SK-N-SH treated with all-trans-retinoic acid at 6 μM for 48 hours (cell line): ENCODE measurements at regions not wholly inside any gene's neighbourhood (a gene's known extent, or its start where the extent isn't known, plus 50 kb on each side); places are given as distances from the start of the nearest gene placed in this dataset.

Experiments
- ATAC-seq: fragments of 200-7000 bp; cut with Tn5 transposase; 3 replicates; pipeline ENCODE4 v1.9.1; 2020; ENCODE audit warnings: mild to moderate bottlenecking, moderate library complexity
- ARNTL ChIP-seq: fragments of 450-650 bp; formaldehyde crosslinking; IDR thresholded peaks from 2 replicates; pipeline ENCODE4 v1.5.0; 2020; ENCODE audit warnings: low read depth, mild to moderate bottlenecking, moderate library complexity, borderline replicate concordance
- BACH2 ChIP-seq: fragments of 250-450 bp; sonication (Bioruptor Pico); IDR thresholded peaks from 2 replicates; pipeline ENCODE4 v1.9.0; 2021; ENCODE audit warnings: mild to moderate bottlenecking, borderline replicate concordance
- CSDC2 ChIP-seq: fragments of 250-450 bp; sonication (Bioruptor Pico); IDR thresholded peaks from 2 replicates; pipeline ENCODE4 v1.5.0; 2020; ENCODE audit warnings: mild to moderate bottlenecking, moderate library complexity
- ESRRG ChIP-seq: fragments of 250-450 bp; sonication (Bioruptor Pico); IDR thresholded peaks from 2 replicates; pipeline ENCODE4 v1.6.1; 2021; ENCODE audit warnings: mild to moderate bottlenecking
- GLIS3 ChIP-seq: fragments of 250-450 bp; sonication (Bioruptor Pico); IDR thresholded peaks from 2 replicates; pipeline ENCODE4 v1.5.0; 2020; ENCODE audit warnings: mild to moderate bottlenecking, moderate library complexity
- ISL1 ChIP-seq: fragments of 250-450 bp; sonication (Bioruptor Pico); IDR thresholded peaks from 2 replicates; pipeline ENCODE4 v2.1.2; 2022; ENCODE audit warnings: mild to moderate bottlenecking, moderate library complexity
- OSR1 ChIP-seq: fragments of 250-450 bp; sonication (Bioruptor Pico); IDR thresholded peaks from 2 replicates; pipeline ENCODE4 v1.8.0; 2022; ENCODE audit warnings: moderate library complexity, mild to moderate bottlenecking, inconsistent platforms
- PPARA ChIP-seq: fragments of 250-450 bp; sonication (Bioruptor Pico); IDR thresholded peaks from 2 replicates; pipeline ENCODE4 v1.5.0; 2020; ENCODE audit warnings: mild to moderate bottlenecking, borderline replicate concordance
- RARB ChIP-seq: fragments of 250-450 bp; sonication (Bioruptor Pico); IDR thresholded peaks from 2 replicates; pipeline ENCODE4 v1.8.0; 2021; ENCODE audit warnings: mild to moderate bottlenecking, moderate library complexity
- SNAI2 ChIP-seq: fragments of 250-450 bp; sonication (Bioruptor Pico); IDR thresholded peaks from 2 replicates; pipeline ENCODE4 v1.5.0; 2020; ENCODE audit warnings: mild to moderate bottlenecking, moderate library complexity
- TCF4 ChIP-seq: fragments of 250-450 bp; sonication (Bioruptor Pico); IDR thresholded peaks from 2 replicates; pipeline ENCODE4 v1.8.0; 2021; ENCODE audit warnings: mild to moderate bottlenecking, moderate library complexity, borderline replicate concordance
- TOX ChIP-seq: fragments of 250-450 bp; sonication (Bioruptor Pico); IDR thresholded peaks from 2 replicates; pipeline ENCODE4 v1.8.0; 2021; ENCODE audit warnings: mild to moderate bottlenecking, moderate library complexity, borderline replicate concordance
- ZC3H10 ChIP-seq: fragments of 250-450 bp; sonication (Bioruptor Pico); IDR thresholded peaks from 2 replicates; pipeline ENCODE4 v1.5.1; 2021; ENCODE audit warnings: mild to moderate bottlenecking, moderate library complexity
- ZFP3 ChIP-seq: fragments of 250-450 bp; sonication (Bioruptor Pico); IDR thresholded peaks from 2 replicates; pipeline ENCODE4 v1.5.0; 2020; ENCODE audit warnings: mild to moderate bottlenecking, moderate library complexity
- ZFP30 ChIP-seq: fragments of 450-650 bp; formaldehyde crosslinking; IDR thresholded peaks from 2 replicates; pipeline ENCODE4 v1.5.0; 2022; ENCODE audit warnings: mild to moderate bottlenecking, moderate library complexity
- ZNF565 ChIP-seq: fragments of 450-650 bp; formaldehyde crosslinking; conservative IDR thresholded peaks from 2 replicates; pipeline ENCODE4 v1.5.0; 2020; ENCODE audit warnings: low read depth, mild to moderate bottlenecking, moderate library complexity
- ZNF70 ChIP-seq: fragments of 450-650 bp; formaldehyde crosslinking; IDR thresholded peaks from 2 replicates; pipeline ENCODE4 v1.5.0; 2020; ENCODE audit warnings: mild to moderate bottlenecking, moderate library complexity
- ZNF8 ChIP-seq: fragments of 450-650 bp; formaldehyde crosslinking; IDR thresholded peaks from 2 replicates; pipeline ENCODE4 v1.5.0; 2020; ENCODE audit warnings: mild to moderate bottlenecking, moderate library complexity
- TF ChIP-seq, protein P1 (sequence below): fragments of 250-450 bp; sonication (Bioruptor Pico); IDR thresholded peaks from 2 replicates; pipeline ENCODE4 v1.8.0; 2021; ENCODE audit warnings: low read depth, mild to moderate bottlenecking, moderate library complexity, borderline replicate concordance
- TF ChIP-seq, protein P2 (sequence below): fragments of 250-450 bp; sonication (Bioruptor Pico); IDR thresholded peaks from 2 replicates; pipeline ENCODE4 v1.5.0; 2020; ENCODE audit warnings: mild to moderate bottlenecking, moderate library complexity
- TF ChIP-seq, protein P3 (sequence below): fragments of 250-450 bp; sonication (Bioruptor Pico); IDR thresholded peaks from 2 replicates; pipeline ENCODE4 v1.5.1; 2021; ENCODE audit warnings: mild to moderate bottlenecking, moderate library complexity
- TF ChIP-seq, protein P4 (sequence below): fragments of 250-450 bp; sonication (Bioruptor Pico); IDR thresholded peaks from 2 replicates; pipeline ENCODE4 v1.5.1; 2020; ENCODE audit warnings: low read depth, mild to moderate bottlenecking, moderate library complexity
- TF ChIP-seq, protein P5 (sequence below): fragments of 250-450 bp; sonication (Bioruptor Pico); IDR thresholded peaks from 2 replicates; pipeline ENCODE4 v1.8.0; 2020; ENCODE audit warnings: mild to moderate bottlenecking, moderate library complexity, borderline replicate concordance

DNA sequence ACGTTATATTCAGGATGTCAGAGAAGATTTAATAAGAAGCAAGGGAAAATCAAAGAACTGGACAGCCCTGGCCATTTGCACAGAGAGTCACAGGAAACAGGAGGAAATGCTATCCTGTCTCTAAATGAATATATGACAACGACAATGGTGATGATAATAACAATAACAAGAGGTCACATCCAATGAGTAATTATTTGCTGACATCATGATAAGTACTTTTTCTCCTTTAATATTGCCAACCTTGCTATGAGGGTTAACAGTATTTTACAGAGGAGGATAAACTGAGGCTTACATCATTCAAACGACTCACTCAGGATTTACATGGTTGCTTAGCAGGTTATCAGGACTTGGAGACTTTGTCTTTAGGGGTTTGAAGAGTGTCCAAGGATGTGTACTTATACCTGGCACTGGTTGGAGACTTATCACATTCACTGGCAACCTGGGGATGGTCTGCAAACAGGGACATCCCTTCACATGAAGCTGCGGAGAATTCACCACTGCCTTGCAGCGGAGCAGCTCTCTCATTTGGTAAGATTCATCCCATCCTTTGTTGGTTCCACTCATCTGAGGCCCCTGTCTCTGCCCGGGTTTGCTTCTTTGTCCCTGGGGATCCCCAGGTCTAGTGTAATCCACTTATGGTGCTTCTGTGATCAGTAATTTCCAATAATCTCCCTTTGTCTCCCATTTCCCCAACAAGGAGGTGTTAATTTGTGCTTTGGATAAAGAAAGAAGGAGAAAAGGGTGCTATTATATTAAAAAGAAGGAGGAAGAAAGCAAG is 637.8 kb downstream of the BCL11B start:
- no peak for ATAC-seq
- TF ChIP-seq, protein P1, sequence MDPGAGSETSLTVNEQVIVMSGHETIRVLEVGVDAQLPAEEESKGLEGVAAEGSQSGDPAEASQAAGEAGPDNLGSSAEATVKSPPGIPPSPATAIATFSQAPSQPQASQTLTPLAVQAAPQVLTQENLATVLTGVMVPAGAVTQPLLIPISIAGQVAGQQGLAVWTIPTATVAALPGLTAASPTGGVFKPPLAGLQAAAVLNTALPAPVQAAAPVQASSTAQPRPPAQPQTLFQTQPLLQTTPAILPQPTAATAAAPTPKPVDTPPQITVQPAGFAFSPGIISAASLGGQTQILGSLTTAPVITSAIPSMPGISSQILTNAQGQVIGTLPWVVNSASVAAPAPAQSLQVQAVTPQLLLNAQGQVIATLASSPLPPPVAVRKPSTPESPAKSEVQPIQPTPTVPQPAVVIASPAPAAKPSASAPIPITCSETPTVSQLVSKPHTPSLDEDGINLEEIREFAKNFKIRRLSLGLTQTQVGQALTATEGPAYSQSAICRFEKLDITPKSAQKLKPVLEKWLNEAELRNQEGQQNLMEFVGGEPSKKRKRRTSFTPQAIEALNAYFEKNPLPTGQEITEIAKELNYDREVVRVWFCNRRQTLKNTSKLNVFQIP (CRISPR knock-in tag), result no peak
- no peak for TF ChIP-seq BACH2 (CRISPR knock-in tag)

DNA sequence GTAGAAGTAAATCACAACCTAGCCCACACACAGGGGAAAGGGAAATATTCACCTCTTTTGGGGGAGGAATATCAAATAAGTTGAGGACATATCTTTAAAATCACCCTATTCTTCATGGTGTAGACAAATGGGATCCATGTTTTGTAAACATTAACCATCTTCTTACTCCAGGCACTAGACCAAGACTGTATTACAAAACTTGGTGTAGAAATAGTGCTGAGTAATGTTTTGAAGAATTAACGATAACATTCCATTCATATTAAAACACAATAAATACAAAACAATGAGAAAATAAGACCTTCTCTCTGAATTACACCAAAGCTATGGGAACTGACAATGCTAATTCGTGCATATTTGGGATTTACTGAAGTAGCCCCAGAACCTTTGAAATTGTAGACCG is 633.6 kb downstream of the BCL11B start:
- no peak for TF ChIP-seq OSR1 (CRISPR knock-in tag)
- TF ChIP-seq ESRRG (CRISPR knock-in tag), result no peak
- TF ChIP-seq ZC3H10 (CRISPR knock-in tag), result no peak
- no peak for TF ChIP-seq ZFP30 (CRISPR knock-in tag)
- TF ChIP-seq ISL1 (CRISPR knock-in tag), result no peak
- TF ChIP-seq BACH2 (CRISPR knock-in tag), result no peak
- TF ChIP-seq CSDC2, result no peak
- no peak for TF ChIP-seq TCF4 (CRISPR knock-in tag)
- TF ChIP-seq, protein P2, sequence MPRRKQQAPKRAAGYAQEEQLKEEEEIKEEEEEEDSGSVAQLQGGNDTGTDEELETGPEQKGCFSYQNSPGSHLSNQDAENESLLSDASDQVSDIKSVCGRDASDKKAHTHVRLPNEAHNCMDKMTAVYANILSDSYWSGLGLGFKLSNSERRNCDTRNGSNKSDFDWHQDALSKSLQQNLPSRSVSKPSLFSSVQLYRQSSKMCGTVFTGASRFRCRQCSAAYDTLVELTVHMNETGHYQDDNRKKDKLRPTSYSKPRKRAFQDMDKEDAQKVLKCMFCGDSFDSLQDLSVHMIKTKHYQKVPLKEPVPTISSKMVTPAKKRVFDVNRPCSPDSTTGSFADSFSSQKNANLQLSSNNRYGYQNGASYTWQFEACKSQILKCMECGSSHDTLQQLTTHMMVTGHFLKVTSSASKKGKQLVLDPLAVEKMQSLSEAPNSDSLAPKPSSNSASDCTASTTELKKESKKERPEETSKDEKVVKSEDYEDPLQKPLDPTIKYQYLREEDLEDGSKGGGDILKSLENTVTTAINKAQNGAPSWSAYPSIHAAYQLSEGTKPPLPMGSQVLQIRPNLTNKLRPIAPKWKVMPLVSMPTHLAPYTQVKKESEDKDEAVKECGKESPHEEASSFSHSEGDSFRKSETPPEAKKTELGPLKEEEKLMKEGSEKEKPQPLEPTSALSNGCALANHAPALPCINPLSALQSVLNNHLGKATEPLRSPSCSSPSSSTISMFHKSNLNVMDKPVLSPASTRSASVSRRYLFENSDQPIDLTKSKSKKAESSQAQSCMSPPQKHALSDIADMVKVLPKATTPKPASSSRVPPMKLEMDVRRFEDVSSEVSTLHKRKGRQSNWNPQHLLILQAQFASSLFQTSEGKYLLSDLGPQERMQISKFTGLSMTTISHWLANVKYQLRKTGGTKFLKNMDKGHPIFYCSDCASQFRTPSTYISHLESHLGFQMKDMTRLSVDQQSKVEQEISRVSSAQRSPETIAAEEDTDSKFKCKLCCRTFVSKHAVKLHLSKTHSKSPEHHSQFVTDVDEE (CRISPR knock-in tag), result no peak
- TF ChIP-seq RARB (CRISPR knock-in tag), result no peak
- TF ChIP-seq SNAI2 (CRISPR knock-in tag), result no peak
- no peak for TF ChIP-seq ZNF70 (CRISPR knock-in tag)
- no peak for TF ChIP-seq GLIS3 (CRISPR knock-in tag)
- TF ChIP-seq TOX (CRISPR knock-in tag), result no peak
- no peak for TF ChIP-seq ZNF565 (CRISPR knock-in tag)
- TF ChIP-seq, protein P3, sequence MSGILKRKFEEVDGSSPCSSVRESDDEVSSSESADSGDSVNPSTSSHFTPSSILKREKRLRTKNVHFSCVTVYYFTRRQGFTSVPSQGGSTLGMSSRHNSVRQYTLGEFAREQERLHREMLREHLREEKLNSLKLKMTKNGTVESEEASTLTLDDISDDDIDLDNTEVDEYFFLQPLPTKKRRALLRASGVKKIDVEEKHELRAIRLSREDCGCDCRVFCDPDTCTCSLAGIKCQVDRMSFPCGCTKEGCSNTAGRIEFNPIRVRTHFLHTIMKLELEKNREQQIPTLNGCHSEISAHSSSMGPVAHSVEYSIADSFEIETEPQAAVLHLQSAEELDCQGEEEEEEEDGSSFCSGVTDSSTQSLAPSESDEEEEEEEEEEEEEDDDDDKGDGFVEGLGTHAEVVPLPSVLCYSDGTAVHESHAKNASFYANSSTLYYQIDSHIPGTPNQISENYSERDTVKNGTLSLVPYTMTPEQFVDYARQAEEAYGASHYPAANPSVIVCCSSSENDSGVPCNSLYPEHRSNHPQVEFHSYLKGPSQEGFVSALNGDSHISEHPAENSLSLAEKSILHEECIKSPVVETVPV (CRISPR knock-in tag), result no peak
- TF ChIP-seq, protein P1 (CRISPR knock-in tag), result no peak
- no peak for TF ChIP-seq ZNF8 (CRISPR knock-in tag)
- no peak for TF ChIP-seq PPARA (CRISPR knock-in tag)
- ATAC-seq, result no peak

DNA sequence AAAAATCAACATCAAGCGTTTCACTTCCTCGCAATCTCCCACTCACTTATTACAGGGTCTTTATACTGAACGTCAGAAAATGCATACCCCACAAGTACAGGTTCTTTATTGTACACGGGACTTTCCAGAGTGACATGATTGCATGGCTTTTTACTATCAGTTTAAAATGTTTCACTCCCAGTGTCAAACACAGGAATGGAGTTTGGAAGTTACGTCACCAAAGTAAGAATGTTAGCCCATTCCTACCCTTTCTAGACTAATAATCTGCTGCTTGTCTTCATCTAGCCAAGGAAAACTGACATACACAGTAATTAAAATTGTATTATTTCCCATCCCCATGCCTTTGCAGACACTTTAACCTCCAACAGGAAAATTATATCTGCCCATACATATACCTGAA is 624.2 kb downstream of the BCL11B start:
- TF ChIP-seq ZNF70 (CRISPR knock-in tag), result no peak
- no peak for TF ChIP-seq SNAI2 (CRISPR knock-in tag)
- no peak for TF ChIP-seq OSR1 (CRISPR knock-in tag)
- no peak for TF ChIP-seq TCF4 (CRISPR knock-in tag)
- TF ChIP-seq, protein P4, sequence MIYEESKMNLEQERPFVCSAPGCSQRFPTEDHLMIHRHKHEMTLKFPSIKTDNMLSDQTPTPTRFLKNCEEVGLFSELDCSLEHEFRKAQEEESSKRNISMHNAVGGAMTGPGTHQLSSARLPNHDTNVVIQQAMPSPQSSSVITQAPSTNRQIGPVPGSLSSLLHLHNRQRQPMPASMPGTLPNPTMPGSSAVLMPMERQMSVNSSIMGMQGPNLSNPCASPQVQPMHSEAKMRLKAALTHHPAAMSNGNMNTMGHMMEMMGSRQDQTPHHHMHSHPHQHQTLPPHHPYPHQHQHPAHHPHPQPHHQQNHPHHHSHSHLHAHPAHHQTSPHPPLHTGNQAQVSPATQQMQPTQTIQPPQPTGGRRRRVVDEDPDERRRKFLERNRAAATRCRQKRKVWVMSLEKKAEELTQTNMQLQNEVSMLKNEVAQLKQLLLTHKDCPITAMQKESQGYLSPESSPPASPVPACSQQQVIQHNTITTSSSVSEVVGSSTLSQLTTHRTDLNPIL, result no peak
- no peak for TF ChIP-seq ZNF565 (CRISPR knock-in tag)
- TF ChIP-seq ARNTL (CRISPR knock-in tag), result no peak
- TF ChIP-seq, protein P5, sequence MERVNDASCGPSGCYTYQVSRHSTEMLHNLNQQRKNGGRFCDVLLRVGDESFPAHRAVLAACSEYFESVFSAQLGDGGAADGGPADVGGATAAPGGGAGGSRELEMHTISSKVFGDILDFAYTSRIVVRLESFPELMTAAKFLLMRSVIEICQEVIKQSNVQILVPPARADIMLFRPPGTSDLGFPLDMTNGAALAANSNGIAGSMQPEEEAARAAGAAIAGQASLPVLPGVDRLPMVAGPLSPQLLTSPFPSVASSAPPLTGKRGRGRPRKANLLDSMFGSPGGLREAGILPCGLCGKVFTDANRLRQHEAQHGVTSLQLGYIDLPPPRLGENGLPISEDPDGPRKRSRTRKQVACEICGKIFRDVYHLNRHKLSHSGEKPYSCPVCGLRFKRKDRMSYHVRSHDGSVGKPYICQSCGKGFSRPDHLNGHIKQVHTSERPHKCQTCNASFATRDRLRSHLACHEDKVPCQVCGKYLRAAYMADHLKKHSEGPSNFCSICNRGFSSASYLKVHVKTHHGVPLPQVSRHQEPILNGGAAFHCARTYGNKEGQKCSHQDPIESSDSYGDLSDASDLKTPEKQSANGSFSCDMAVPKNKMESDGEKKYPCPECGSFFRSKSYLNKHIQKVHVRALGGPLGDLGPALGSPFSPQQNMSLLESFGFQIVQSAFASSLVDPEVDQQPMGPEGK, result no peak
- no peak for TF ChIP-seq CSDC2
- TF ChIP-seq PPARA (CRISPR knock-in tag), result no peak
- no peak for TF ChIP-seq ESRRG (CRISPR knock-in tag)
- TF ChIP-seq, protein P1 (CRISPR knock-in tag), result no peak
- no peak for TF ChIP-seq BACH2 (CRISPR knock-in tag)
- TF ChIP-seq GLIS3 (CRISPR knock-in tag), result no peak
- no peak for TF ChIP-seq ZNF8 (CRISPR knock-in tag)
- no peak for TF ChIP-seq ZC3H10 (CRISPR knock-in tag)
- no peak for TF ChIP-seq ZFP30 (CRISPR knock-in tag)
- TF ChIP-seq ZFP3, result no peak
- TF ChIP-seq TOX (CRISPR knock-in tag), result no peak
- ATAC-seq, result no peak
